Motor neuron (in vitro differentiated cells): ENCODE measurements at regions not wholly inside any gene's neighbourhood (a gene's known extent, or its start where the extent isn't known, plus 50 kb on each side); places are given as distances from the start of the nearest gene placed in this dataset.

Experiments used
- ATAC-seq, 8 experiments: fragments of 200-7000 bp; cut with Tn5 transposase; replicated peaks in 6 of 8; 2 replicates each; pipeline ENCODE4 v1.8.0; 2021; ENCODE audit warnings: mild to moderate bottlenecking in 8 of 8, moderate library complexity in 8 of 8
- H3K27ac ChIP-seq, 2 donors: fragments of 250-450 bp; sonication (Bioruptor Pico); 2 replicates each; pipeline ENCODE4 v1.9.0; 2021; ENCODE audit warnings: antibody characterized with exemption in 2 of 2, mild to moderate bottlenecking in 2 of 2, moderate library complexity in 1 of 2
- H3K4me1 ChIP-seq, 2 donors: fragments of 250-450 bp; sonication (Bioruptor Pico); replicated peaks in 1 of 2; 2 replicates each; pipeline ENCODE4 v1.6.1; 2021; ENCODE audit warnings: antibody characterized with exemption in 2 of 2, mild to moderate bottlenecking in 2 of 2, moderate library complexity in 1 of 2
- H3K4me3 ChIP-seq, 5 donors: fragments of 250-450 bp; sonication (Bioruptor Pico); 2 replicates each; pipeline ENCODE4 v1.9.0; 2021; ENCODE audit warnings: antibody characterized with exemption in 5 of 5, mild to moderate bottlenecking in 5 of 5, moderate library complexity in 4 of 5
- WGBS, 10 experiments: fragments of 450-650 bp; shearing (Covaris generic); methylation state at CpG; one replicate each; pipeline ENCODE4 v1.0.0; 2022; 5-methylcytosine and 5-hydroxymethylcytosine counted together
- in situ Hi-C, 9 experiments: fragments of 400-800 bp; cut with MboI; loops; one replicate each; pipeline ENCODE4 v1.15.0; 2021; ENCODE audit warnings: low sequenced_read_pairs in 9 of 9, low pct_unique_long_range_greater_than_20kb in 2 of 9; ENCODE audit not compliant: unreplicated experiment in 9 of 9

DNA sequence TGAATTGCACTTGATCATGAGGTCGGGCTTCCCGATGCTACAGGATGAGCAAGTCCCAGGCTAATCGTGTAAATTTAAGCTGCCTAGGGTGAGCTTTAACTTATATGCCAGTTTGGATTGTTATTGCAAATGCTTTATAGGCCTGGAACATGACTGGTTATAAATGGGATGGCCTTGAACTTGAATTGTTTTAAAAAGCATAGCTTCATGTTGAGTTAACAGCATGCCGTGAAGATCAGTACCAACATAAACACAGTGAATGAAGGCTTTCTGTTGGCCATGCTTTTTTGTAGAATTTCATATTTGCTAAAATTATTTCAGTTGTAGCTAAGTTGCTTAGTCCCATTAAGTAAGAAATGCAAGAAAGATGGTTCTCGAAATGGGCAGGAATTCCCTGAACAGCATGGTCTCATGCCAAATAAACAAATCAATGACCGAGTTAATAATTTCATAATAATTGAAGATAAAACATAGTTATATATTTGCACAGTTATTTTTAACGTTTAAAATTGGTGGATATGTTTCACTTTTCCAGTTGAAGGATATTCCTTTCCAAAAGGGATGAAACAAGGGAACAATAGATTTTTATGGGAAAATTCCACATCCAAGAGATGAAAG lies 76.6 kb upstream of the ARID1B start:
- 72 to 93% (median 88%) methylated on average over 2 to 7 of the region's 7 CpGs for WGBS, 10 experiments
- Histone ChIP-seq H3K27ac (no peak overlapping the region), H3K4me1 (peaks cover 0 to 5% of the 10 kb centered on the region in 2 donors), H3K4me3 (no peak overlapping the region)
- in situ Hi-C loops, result no loop called here
- ATAC-seq, result no peak

DNA sequence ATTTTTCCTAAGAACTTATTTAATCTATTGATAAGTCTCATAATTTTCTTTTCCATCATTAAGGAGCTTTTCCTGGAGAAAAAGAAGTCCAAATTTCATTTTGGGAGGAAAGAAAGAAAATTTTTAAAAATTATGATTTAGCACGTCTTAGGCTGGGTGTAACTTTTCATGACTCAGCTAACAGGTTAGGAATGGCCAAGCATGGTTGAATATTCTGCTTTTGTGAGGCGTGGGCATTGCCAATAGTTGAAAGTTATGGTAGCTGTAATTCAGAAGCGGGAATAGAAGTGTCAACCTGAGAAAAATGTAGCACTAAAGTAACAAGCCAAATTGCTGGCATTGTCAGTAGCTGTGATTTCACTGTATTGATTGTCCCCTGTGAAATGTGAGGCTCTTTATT lies 77.2 kb upstream of the ARID1B start:
- Histone ChIP-seq H3K4me1 (peaks cover 0 to 5% of the 10 kb centered on the region in 2 donors), H3K4me3 (no peak overlapping the region), H3K27ac (no peak overlapping the region)
- 0 to 100% (median 78%) methylated on average over 1 to 3 of the region's 3 CpGs; no CpG with 5 or more reads in 2 of the 10 experiments for whole genome bisulfite sequencing, 10 experiments
- ATAC-seq, result peak in 3 of 8 experiments; percentile 31 to 71 (median 66)
- in situ Hi-C loops, result no loop called here

DNA sequence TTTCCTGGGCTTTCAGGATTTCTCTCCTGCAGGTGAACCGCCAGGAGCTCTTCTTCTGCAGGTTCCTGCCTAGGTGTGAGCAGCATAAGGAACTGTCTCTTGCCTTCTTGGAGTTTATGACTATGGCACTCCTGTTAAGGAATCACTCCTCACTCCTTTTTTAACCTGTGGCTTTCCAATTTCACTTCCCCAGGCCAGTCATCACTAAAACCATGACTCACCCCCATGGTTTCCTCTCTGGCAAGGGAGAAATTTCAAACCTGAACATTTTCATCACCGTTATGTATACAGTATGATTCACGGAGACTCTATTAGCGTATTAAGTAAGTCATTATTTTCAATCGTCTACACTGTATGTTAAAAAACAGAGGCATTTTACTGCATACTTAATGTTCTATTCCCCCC lies 78.2 kb upstream of the ARID1B start:
- Histone ChIP-seq H3K4me1 (peaks cover 0 to 5% of the 10 kb centered on the region in 2 donors), H3K4me3 (no peak overlapping the region), H3K27ac (no peak overlapping the region)
- in situ Hi-C loops, result no loop called here
- 12 to 82% (median 63%) methylated on average over 1 to 5 of the region's 5 CpGs for WGBS, 10 experiments
- peak in 5 of 8 experiments; percentile 50 to 86 (median 71) for ATAC-seq

DNA sequence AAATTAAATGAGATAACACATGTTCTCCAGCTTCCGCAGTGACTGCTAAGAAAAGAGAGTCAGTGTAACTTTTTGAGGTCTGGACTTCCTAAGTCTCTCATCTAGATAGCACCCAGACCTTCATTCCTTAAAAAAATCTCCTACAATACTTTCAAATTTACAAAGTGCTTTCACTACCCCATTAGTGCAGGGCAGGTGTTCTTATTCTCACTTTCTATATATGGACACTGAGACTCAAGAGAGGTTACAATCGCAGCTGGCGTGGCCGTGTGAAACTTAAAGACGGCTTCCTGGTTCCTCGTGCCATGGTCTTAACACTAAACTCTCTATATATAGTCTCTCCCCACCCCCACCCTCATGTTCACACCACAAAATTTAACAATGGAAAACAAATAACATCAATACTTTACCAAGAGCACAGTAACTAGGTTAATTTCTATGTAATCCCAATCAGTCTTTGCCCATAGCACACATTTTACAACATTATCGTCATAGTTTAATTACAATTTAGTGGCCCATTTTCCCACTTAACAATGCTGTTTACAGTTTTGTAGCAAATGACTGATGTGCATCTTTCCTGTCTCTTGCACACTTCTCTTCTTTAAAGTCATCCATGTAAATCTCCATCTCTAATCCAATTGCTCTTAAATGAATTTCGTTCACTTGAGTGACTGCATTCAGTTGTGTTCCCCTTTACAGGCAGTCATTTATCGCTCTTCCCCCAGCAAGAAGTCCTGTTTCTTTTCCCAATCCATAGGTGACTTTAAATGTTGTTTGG lies 78.8 kb upstream of the ARID1B start:
- Histone ChIP-seq H3K4me1 (peaks cover 0 to 5% of the 10 kb centered on the region in 2 donors), H3K4me3 (no peak overlapping the region), H3K27ac (no peak overlapping the region)
- in situ Hi-C loops, result no loop called here
- WGBS, 10 experiments, result 67 to 100% (median 81%) methylated on average over 1 to 9 of the region's 9 CpGs
- no peak for ATAC-seq

DNA sequence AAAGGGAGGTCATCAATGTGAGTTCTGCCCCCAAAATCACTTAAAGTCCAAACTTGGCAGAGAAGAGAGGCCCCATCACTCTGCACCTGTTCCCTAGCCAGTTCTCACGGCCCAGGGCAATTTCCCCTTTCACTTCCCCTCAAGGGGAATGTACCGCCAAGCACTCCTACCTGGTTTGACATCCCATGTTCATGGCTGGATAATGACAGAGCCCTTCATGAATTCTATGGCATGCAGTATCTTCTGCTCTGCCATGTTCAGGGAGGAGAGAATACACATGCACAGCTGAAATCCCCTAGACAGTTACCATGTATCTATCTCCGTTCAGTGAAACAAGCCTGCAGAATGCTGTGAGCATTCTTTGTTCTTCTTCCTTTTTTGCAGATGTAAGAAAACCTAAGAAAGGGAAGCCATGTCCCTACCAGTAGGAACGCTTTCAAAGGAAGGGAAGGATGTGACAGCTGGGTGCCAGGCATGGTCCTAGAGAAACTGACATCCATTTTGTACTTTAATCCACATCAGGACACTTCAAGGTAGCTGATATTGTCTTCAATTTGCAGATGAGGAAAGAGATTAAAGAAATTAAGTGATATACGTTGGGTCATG lies 79.8 kb upstream of the ARID1B start:
- 39 to 100% (median 85%) methylated on average over 2 to 4 of the region's 5 CpGs; no CpG with 5 or more reads in 1 of the 10 experiments for WGBS, 10 experiments
- H3K27ac ChIP-seq, result no peak overlapping the region
- in situ Hi-C loops, result no loop called here
- ATAC-seq, result no peak
- peaks cover 0 to 5% of the 10 kb centered on the region in 2 donors for H3K4me1 ChIP-seq
- no peak overlapping the region for H3K4me3 ChIP-seq

DNA sequence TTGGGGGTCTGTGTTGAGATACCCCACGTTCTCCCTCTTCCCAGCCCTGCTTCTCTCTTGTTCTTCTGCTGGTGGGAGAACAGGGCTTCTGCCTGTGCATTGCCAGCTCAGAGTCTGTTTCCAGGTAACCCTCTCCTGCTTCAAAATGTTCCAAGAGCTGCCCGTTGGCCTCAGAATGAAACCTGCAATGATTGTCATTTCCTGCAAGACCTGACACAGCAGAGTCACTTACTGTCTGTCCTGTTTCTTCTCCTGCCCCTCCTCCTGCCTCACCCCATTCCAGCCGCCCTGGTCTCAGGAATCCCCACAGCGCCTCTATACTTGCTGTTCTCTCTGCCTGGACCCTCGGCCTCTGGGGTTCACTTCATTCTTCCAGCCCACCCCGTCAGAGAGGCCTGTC lies 81.4 kb upstream of the ARID1B start:
- in situ Hi-C loops, result no loop called here
- Histone ChIP-seq H3K27ac (no peak overlapping the region), H3K4me1 (no peaks in the 10 kb centered on the region), H3K4me3 (no peak overlapping the region)
- WGBS, 10 experiments, result 47 to 94% (median 67%) methylated on average over 1 to 5 of the region's 6 CpGs; no CpG with 5 or more reads in 3 of the 10 experiments
- no peak for ATAC-seq

DNA sequence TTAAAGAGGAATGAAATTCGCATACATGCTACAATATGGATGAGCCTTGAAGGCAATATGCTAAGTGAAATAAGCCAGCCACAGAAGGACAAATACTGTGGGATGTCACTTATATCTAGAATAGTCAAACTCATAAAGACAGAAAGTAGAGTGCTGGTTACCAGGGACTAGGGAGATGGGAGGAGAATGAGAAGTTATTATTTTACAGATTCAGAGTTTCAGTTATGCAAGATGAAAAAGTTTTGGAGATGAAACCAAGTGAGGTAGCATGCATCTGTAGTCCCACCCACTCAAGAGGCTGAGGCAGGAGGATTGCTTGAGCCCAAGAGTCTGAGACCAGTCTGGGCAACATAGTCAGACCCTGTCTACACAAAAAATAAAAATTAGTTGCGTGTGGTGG lies 82.5 kb upstream of the ARID1B start:
- in situ Hi-C loops, result no loop called here
- Histone ChIP-seq H3K4me1 (no peaks in the 10 kb centered on the region), H3K4me3 (no peak overlapping the region), H3K27ac (no peak overlapping the region)
- WGBS, 10 experiments, result 37 to 100% (median 95%) methylated on average over 1 to 2 of the region's 2 CpGs; no CpG with 5 or more reads in 3 of the 10 experiments
- peak in 3 of 8 experiments; percentile 33 to 77 (median 46) for ATAC-seq

DNA sequence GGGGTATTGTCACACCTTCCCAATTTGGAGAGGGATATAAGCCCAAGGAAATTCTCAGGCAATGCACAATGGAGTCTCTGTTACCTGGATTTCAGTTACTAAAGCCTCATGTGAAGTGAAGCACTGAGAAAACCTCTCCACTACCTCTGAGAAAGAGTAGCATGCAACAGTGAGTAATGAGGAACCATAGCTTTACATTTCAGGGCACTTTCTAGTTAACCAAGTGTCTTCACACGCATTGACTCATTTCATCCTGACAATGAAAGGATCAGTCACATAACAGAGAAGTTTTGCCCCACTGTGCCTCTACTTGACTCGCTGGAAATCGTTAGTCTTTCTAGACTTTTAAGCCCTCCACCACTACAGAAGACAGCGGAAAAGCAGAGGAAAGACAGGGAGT lies 86.2 kb upstream of the ARID1B start:
- 50 to 100% (median 93%) methylated on average over 1 to 4 of the region's 4 CpGs; no CpG with 5 or more reads in 3 of the 10 experiments for WGBS, 10 experiments
- in situ Hi-C loops, result no loop called here
- no peak for ATAC-seq
- Histone ChIP-seq H3K27ac (no peak overlapping the region), H3K4me3 (no peak overlapping the region), H3K4me1 (peaks cover 0 to under 1% of the 10 kb centered on the region in 2 donors)

DNA sequence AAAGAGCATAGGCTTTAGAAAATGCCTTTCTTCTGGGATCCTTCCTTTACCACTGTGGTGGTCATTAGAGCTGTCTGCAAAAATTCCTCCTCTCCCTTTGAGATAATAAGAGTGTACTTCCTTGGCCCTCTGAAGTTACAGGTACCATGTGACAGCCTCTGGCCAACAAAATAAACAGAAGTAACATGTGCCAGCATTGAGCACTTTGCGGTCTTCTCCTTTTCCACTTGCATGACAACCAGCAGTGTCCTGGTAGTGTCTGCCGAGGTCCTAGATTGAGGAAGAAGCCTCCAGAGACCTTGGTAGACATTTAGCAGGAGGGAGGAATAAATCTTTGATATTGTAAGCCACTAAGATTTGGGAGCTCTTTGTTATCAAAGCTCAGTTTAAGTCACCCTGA lies 87.5 kb upstream of the ARID1B start:
- Histone ChIP-seq H3K4me3 (no peak overlapping the region), H3K27ac (no peak overlapping the region), H3K4me1 (peaks cover 0 to 8% of the 10 kb centered on the region in 2 donors)
- no peak for ATAC-seq
- in situ Hi-C loops, result no loop called here
- 100% methylated on average over 1 of the region's 2 CpGs; no CpG with 5 or more reads in 5 of the 10 experiments for WGBS, 10 experiments

DNA sequence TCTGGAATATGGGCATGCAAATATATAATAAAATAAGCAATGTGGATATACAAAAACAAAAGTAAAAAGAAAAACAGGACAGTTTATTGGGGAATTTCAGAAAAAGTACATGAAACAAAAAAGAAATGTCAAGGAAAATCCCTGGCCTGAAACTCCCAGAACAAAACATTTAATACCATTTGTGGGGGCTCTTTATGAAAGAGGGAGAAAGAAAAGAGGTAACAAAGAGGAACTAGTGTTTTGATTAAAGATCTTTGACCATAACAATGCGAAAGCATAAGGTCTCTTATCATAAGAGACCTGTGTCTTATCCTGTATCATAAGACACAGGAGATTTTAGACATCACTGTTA lies 88.6 kb upstream of the ARID1B start:
- ATAC-seq, result no peak
- H3K27ac ChIP-seq, result no peak overlapping the region
- peak overlapping the region in 2 of 5 donors; percentile 62 to 79 for H3K4me3 ChIP-seq
- WGBS, 10 experiments, result 89 to 100% (median 93%) methylated on average over 1 of the region's 1 CpG; no CpG with 5 or more reads in 2 of the 10 experiments
- in situ Hi-C loops, result no loop called here
- H3K4me1 ChIP-seq, result peaks cover 0 to 8% of the 10 kb centered on the region in 2 donors

DNA sequence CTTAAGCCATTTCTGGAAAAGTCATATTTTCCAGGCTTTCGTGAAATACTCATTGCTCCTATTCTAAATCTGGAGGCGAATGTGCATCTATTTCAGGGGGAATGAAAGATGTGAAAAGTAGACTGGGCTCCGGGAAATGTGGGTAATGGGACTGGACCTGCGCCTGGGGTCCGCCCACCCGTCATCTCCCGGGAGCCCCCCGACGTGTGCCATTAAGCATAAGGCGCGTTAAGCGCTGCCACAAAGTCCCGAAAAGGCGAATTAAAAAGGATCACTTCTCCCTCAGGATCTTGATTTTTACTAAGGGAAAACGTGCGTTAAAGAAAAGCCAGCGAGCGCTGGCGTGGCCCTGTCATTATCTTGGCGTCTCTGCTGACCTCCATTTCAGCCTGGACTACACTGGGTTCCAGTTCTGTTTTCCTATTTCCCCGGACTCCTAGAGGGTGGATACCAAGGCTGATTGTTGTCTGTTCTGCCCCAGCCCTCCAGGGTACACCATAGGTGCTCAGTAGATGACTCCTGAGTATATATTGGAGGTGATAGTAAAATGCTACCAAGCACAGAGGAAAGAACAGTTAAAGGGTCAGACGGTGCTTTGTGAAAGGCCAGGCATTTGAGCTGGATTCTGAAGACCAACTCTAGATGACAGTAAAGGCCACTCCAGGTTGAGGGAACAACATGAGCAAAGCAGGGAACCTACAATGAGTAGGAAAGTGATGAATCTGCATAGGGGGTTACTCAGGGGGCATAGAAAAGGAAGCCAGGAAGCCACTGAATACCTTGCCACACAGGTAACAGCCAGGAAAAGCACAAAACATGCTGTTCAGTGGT lies 89.2 kb upstream of the ARID1B start:
- peak overlapping the region; percentile 88 to 94 for H3K27ac ChIP-seq
- peak overlapping the region; percentile 55 to 79 (median 70) for H3K4me3 ChIP-seq
- in situ Hi-C loops, result no loop called here
- ATAC-seq, result peak in 4 of 8 experiments; percentile 4 to 15 (median 10)
- WGBS, 10 experiments, result 0 to 43% (median 14%) methylated on average over 1 to 13 of the region's 22 CpGs
- peaks cover 0 to 8% of the 10 kb centered on the region in 2 donors for H3K4me1 ChIP-seq

DNA sequence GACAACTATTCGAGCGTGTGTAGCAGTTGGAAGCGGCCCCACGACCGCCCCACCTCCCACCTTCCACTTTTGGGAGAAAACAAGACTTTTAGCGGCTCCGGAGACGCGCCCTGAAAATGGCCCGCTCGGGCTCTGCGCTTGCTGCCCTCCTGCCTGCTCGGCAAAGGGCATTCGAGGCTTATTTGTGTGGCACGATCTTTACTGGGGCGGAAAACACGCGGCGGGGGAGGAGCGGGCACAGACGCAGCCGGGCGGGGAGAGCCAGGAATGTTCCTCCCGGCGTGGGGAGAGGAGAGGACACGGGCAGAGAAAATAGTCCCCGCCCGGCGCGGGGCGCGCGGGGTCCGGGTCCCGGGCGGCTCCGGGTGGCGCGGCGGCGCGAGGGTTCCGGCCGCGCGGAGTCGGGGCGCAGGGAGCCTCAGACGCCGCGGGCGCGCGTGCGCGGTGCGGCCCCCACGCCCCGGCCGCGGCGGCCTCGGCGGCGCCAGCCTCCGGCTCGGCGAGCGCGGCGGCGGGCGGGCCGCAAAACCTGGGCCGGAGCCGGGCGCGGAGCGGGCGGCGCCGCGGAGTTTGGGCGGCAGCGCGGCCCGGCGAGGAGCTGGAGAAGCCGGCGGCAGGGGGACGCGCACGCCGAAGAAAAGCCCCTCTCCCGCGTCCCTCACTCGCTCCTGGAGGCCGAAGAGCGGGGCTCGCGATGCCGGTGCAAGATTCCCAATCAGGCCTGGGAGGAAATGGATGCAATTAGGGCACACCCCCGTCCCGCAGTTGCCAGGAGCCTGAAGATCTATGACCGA lies 90.0 kb upstream of the ARID1B start:
- H3K4me1 ChIP-seq, result peaks cover 0 to 8% of the 10 kb centered on the region in 2 donors
- H3K27ac ChIP-seq, result peak overlapping the region; percentile 88 to 94
- peak overlapping the region; percentile 55 to 79 (median 70) for H3K4me3 ChIP-seq
- in situ Hi-C loops, result no loop called here
- 0 to 4% (median 0%) methylated on average over 1 to 9 of the region's 105 CpGs; no CpG with 5 or more reads in 5 of the 10 experiments for WGBS, 10 experiments
- peak; percentile 85 to 93 (median 90) for ATAC-seq
